ENCODE measurements at regions not wholly inside any gene's neighbourhood (a gene's known extent, or its start where the extent isn't known, plus 50 kb on each side); places are given as distances from the start of the nearest gene placed in this dataset.

DNA sequence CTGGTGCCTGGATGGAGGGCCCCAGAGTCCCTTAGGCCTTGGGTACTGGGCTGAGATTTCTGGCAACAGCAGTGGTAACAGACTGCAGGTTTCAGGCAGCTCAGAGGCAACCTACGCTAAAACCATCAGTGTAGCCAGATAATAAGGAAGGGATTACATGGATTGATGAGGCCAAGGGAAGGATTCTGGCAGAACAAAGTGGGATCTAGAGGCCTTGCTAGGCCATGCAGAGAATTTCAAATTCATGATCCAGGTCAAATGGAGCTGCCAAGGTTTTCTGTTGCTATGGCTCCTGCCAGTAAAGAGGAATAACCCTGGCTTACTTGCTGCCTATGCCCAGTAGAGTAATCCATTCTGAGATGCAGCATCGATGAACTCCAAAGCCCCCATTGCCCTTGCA, 445.7 kb downstream of the ADRA2A start:
- Histone ChIP-seq H3K36me3 (ENCODE audit: control insufficient read depth in 2 of 2, insufficient read depth in 2 of 2, low read length in 1 of 2) (no peaks in the 10 kb centered on the region), H3K4me1 (ENCODE audit: control insufficient read depth in 2 of 2, insufficient read depth in 2 of 2, low read length in 1 of 2) (no peaks in the 10 kb centered on the region), H3K4me3 (ENCODE audit: low read depth in 1 of 2, low read length in 2 of 2) (no peak overlapping the region), H3K27ac (ENCODE audit: low read depth in 2 of 2, low read length in 1 of 2) (no peak overlapping the region), H3K27me3 (ENCODE audit: control insufficient read depth in 1 of 2, insufficient read depth in 2 of 2, low read length in 2 of 2) (peaks cover 0 to 2% of the 10 kb centered on the region in 2 donors), H3K9me3 (ENCODE audit: control insufficient read depth in 2 of 2, insufficient read depth in 1 of 2, low read depth in 1 of 2, low read length in 1 of 2) (no peaks in the 10 kb centered on the region)
- WGBS, 2 donors = 78 to 81% methylated on average over 2 of the region's 2 CpGs

DNA sequence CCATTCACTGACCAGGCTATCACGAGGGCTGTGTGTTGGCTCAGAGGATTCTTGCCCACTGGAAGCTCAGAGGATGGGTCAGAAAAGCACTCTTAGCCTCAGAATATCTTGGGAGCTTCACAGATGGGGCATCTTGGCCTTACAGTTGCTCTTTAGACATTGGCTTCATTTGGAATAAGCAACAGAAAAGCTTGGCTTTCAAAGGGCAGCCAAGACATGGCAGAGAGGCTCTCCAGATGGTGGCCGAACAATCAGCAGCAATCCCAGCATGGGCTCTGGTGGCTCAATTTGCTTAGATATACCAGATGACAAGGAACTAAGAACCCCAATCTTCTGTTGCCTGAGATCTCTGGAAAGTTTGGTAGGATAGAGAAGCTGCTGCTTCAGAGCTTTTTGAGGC, 446.2 kb downstream of the ADRA2A start:
- 82 to 83% methylated on average over 2 of the region's 2 CpGs for WGBS, 2 donors
- no peak overlapping the region for H3K27ac ChIP-seq (ENCODE audit: low read depth in 2 of 2, low read length in 1 of 2)
- H3K4me1 ChIP-seq (ENCODE audit: control insufficient read depth in 2 of 2, insufficient read depth in 2 of 2, low read length in 1 of 2) = no peaks in the 10 kb centered on the region
- H3K27me3 ChIP-seq (ENCODE audit: control insufficient read depth in 1 of 2, insufficient read depth in 2 of 2, low read length in 2 of 2) = peaks cover 0 to 2% of the 10 kb centered on the region in 2 donors
- no peaks in the 10 kb centered on the region for H3K9me3 ChIP-seq (ENCODE audit: control insufficient read depth in 2 of 2, insufficient read depth in 1 of 2, low read depth in 1 of 2, low read length in 1 of 2)
- no peak overlapping the region for H3K4me3 ChIP-seq (ENCODE audit: low read depth in 1 of 2, low read length in 2 of 2)
- H3K36me3 ChIP-seq (ENCODE audit: control insufficient read depth in 2 of 2, insufficient read depth in 2 of 2, low read length in 1 of 2) = no peaks in the 10 kb centered on the region

DNA sequence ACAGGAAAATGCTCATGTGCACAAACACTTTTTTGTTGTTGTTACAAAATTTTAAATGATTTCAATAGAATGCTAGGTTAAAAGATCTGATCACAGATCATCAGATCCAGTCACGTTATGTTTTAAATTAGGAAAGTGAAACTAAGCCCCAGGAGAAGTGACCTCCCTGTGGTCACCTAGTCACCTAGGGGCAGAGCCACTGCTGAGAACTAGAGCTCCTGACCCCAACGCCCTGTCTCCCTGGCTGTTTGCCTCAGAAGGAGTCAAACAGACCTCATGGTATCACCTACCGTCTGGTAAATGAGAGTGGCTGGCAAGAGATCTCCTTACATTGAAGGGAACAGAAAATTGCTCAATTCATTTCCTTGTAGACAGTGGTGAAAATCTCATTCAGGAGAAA, 447.3 kb downstream of the ADRA2A start:
- H3K27ac ChIP-seq (ENCODE audit: low read depth in 2 of 2, low read length in 1 of 2) = no peak overlapping the region
- H3K9me3 ChIP-seq (ENCODE audit: control insufficient read depth in 2 of 2, insufficient read depth in 1 of 2, low read depth in 1 of 2, low read length in 1 of 2) = no peaks in the 10 kb centered on the region
- H3K4me1 ChIP-seq (ENCODE audit: control insufficient read depth in 2 of 2, insufficient read depth in 2 of 2, low read length in 1 of 2) = no peaks in the 10 kb centered on the region
- 74 to 79% methylated on average over 3 of the region's 3 CpGs for WGBS, 2 donors
- no peak overlapping the region for H3K4me3 ChIP-seq (ENCODE audit: low read depth in 1 of 2, low read length in 2 of 2)
- peaks cover 0 to 2% of the 10 kb centered on the region in 2 donors for H3K27me3 ChIP-seq (ENCODE audit: control insufficient read depth in 1 of 2, insufficient read depth in 2 of 2, low read length in 2 of 2)
- no peaks in the 10 kb centered on the region for H3K36me3 ChIP-seq (ENCODE audit: control insufficient read depth in 2 of 2, insufficient read depth in 2 of 2, low read length in 1 of 2)

DNA sequence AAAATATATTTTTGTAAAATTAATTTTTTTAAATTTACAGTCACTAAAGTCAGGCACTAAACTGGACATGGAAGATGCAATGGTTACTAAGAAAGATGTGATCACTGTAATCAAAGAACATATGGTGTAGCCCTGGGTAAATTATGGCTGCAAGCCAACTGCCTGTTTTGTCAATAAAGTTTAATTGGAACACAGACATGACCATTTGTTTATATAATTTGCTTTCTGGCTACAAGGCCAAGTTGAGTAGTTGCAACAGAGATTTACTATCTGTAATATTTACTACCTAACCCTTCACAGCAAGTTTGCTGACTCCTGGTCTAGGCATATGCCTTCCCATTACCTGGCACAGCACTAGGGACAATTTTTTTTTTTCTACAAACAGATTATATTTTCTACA, 448.9 kb downstream of the ADRA2A start:
- H3K4me3 ChIP-seq (ENCODE audit: low read depth in 1 of 2, low read length in 2 of 2) = no peak overlapping the region
- H3K27me3 ChIP-seq (ENCODE audit: control insufficient read depth in 1 of 2, insufficient read depth in 2 of 2, low read length in 2 of 2) = peaks cover 0 to 2% of the 10 kb centered on the region in 2 donors
- H3K36me3 ChIP-seq (ENCODE audit: control insufficient read depth in 2 of 2, insufficient read depth in 2 of 2, low read length in 1 of 2) = no peaks in the 10 kb centered on the region
- no peak overlapping the region for H3K27ac ChIP-seq (ENCODE audit: low read depth in 2 of 2, low read length in 1 of 2)
- H3K4me1 ChIP-seq (ENCODE audit: control insufficient read depth in 2 of 2, insufficient read depth in 2 of 2, low read length in 1 of 2) = no peaks in the 10 kb centered on the region
- H3K9me3 ChIP-seq (ENCODE audit: control insufficient read depth in 2 of 2, insufficient read depth in 1 of 2, low read depth in 1 of 2, low read length in 1 of 2) = no peaks in the 10 kb centered on the region

DNA sequence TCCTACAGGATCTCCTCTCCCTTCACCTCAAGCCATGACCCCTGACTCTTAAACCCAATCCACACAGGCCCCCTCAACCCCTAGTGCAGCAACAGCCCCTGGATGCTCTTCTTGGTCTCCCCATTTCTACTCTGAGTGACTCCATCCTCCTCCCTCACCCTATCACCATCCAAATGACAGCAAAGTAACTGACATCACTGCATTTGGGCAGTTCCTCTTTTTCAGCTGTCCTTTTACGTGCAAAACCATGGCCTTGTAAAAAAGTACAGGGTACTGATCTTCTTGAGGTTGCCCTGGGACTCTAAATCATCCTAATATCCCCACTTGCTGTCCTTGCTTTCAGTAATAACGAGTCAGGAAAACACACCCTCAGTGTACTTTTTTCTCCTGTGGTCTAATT, 454.9 kb downstream of the ADRA2A start:
- no peak overlapping the region for H3K27ac ChIP-seq (ENCODE audit: low read depth in 2 of 2, low read length in 1 of 2)
- no peaks in the 10 kb centered on the region for H3K9me3 ChIP-seq (ENCODE audit: control insufficient read depth in 2 of 2, insufficient read depth in 1 of 2, low read depth in 1 of 2, low read length in 1 of 2)
- H3K4me3 ChIP-seq (ENCODE audit: low read depth in 1 of 2, low read length in 2 of 2) = no peak overlapping the region
- no peaks in the 10 kb centered on the region for H3K4me1 ChIP-seq (ENCODE audit: control insufficient read depth in 2 of 2, insufficient read depth in 2 of 2, low read length in 1 of 2)
- H3K36me3 ChIP-seq (ENCODE audit: control insufficient read depth in 2 of 2, insufficient read depth in 2 of 2, low read length in 1 of 2) = no peaks in the 10 kb centered on the region
- 62 to 64% methylated on average over 2 of the region's 2 CpGs for WGBS, 2 donors
- H3K27me3 ChIP-seq (ENCODE audit: control insufficient read depth in 1 of 2, insufficient read depth in 2 of 2, low read length in 2 of 2) = peaks cover 0 to 2% of the 10 kb centered on the region in 2 donors

DNA sequence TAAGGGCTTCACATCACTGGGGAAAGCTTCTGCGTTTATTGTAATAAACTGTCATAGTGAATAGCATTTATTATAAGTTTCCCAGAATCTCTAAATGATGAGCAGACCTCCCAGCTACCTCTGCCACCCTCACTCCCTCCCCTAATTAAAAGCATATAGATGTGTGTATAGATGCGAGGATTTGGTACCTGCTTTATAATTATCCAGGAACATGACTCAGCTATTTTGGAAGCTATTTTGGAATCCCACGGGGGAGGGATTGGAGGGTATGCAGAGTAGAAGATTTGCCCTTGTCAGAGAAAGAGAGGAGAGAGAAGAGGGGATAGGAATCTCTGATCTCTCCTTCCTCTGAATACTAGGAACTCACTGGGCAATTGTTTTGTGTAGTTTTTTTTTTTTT, 455.3 kb downstream of the ADRA2A start:
- Histone ChIP-seq H3K36me3 (ENCODE audit: control insufficient read depth in 2 of 2, insufficient read depth in 2 of 2, low read length in 1 of 2) (no peaks in the 10 kb centered on the region), H3K9me3 (ENCODE audit: control insufficient read depth in 2 of 2, insufficient read depth in 1 of 2, low read depth in 1 of 2, low read length in 1 of 2) (no peaks in the 10 kb centered on the region), H3K27ac (ENCODE audit: low read depth in 2 of 2, low read length in 1 of 2) (no peak overlapping the region), H3K4me3 (ENCODE audit: low read depth in 1 of 2, low read length in 2 of 2) (no peak overlapping the region), H3K4me1 (ENCODE audit: control insufficient read depth in 2 of 2, insufficient read depth in 2 of 2, low read length in 1 of 2) (no peaks in the 10 kb centered on the region), H3K27me3 (ENCODE audit: control insufficient read depth in 1 of 2, insufficient read depth in 2 of 2, low read length in 2 of 2) (peaks cover 0 to 2% of the 10 kb centered on the region in 2 donors)
- WGBS, 2 donors = 76 to 77% methylated on average over 3 of the region's 3 CpGs

DNA sequence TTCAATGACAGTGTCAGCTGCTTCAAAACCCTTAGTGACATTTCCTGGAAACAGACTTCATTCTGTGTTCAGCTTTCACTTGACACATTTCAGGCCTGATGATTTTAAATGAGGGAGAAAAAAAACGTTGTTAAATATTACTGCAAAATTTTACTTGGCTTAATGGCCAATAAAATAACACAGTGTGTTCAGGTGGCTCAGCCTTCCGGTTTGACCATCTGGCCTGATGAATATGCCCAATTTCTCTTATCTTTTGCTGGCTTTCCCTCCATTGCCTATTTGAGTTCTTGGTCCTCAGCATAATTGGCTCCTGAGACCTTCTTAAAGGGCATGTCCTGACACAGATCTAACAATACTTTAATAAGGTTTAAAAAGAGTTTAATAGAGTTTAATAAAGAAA, 462.4 kb downstream of the ADRA2A start:
- no peaks in the 10 kb centered on the region for H3K36me3 ChIP-seq (ENCODE audit: control insufficient read depth in 2 of 2, insufficient read depth in 2 of 2, low read length in 1 of 2)
- H3K9me3 ChIP-seq (ENCODE audit: control insufficient read depth in 2 of 2, insufficient read depth in 1 of 2, low read depth in 1 of 2, low read length in 1 of 2) = no peaks in the 10 kb centered on the region
- no peaks in the 10 kb centered on the region for H3K27me3 ChIP-seq (ENCODE audit: control insufficient read depth in 1 of 2, insufficient read depth in 2 of 2, low read length in 2 of 2)
- no peak overlapping the region for H3K4me3 ChIP-seq (ENCODE audit: low read depth in 1 of 2, low read length in 2 of 2)
- no peaks in the 10 kb centered on the region for H3K4me1 ChIP-seq (ENCODE audit: control insufficient read depth in 2 of 2, insufficient read depth in 2 of 2, low read length in 1 of 2)
- WGBS, 2 donors = 54 to 59% methylated on average over 2 of the region's 2 CpGs
- H3K27ac ChIP-seq (ENCODE audit: low read depth in 2 of 2, low read length in 1 of 2) = no peak overlapping the region

DNA sequence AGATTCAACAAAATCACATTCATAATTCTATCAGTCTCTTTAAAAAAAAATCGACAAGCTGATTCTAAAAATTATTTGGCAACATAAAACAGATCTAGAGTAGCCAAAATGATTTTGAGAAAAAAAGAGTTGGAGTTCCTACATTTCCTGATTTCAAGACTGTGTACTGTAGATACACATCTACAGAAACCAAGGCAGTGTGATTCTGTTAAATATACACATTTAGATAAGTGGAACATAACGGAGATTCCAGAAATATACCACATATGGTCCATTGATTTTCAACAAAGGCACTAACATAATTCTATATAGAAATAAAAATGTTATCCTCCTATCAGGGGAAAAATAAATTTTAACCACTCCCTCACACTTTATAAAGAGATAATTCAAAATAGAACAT, 467.0 kb downstream of the ADRA2A start:
- Histone ChIP-seq H3K4me3 (ENCODE audit: low read depth in 1 of 2, low read length in 2 of 2) (no peak overlapping the region), H3K9me3 (ENCODE audit: control insufficient read depth in 2 of 2, insufficient read depth in 1 of 2, low read depth in 1 of 2, low read length in 1 of 2) (no peaks in the 10 kb centered on the region), H3K27me3 (ENCODE audit: control insufficient read depth in 1 of 2, insufficient read depth in 2 of 2, low read length in 2 of 2) (no peaks in the 10 kb centered on the region), H3K27ac (ENCODE audit: low read depth in 2 of 2, low read length in 1 of 2) (no peak overlapping the region), H3K4me1 (ENCODE audit: control insufficient read depth in 2 of 2, insufficient read depth in 2 of 2, low read length in 1 of 2) (no peaks in the 10 kb centered on the region), H3K36me3 (ENCODE audit: control insufficient read depth in 2 of 2, insufficient read depth in 2 of 2, low read length in 1 of 2) (no peaks in the 10 kb centered on the region)
- 69 to 71% methylated on average over 2 of the region's 2 CpGs for WGBS, 2 donors

DNA sequence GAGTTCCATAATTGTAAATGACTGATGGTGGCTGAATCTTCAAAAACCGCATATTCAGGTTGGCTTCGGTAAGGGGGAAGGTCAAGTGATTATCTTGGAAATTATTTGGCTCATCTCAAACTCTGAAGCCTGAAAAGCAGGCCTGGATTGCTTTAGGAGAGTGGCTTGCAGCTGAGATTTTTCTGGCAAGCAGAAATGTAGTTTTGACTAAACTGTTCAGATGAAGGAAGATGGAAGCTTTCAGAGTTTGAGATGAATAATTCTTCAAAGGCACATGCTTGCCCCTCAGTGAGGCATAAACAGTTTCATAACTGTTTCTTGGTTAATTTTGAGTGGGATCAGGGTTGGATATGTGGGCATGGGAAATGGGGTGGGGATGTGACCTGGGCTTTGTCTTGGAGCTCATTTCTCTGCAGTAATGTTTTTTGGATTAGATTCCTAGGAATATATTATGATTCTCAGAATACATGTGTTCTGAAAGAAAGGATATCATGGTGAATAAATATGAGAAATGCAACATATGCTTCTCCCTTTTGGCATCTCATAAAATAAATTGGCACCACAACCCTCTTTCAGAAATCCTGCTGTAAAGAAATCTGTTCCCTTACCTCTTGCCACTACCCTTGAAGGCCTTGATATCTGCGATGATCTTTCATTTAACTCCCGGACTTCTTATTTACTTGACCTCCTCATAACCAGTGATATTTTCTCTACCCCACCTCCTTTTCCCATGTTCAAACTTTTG, 469.2 kb downstream of the ADRA2A start:
- H3K27ac ChIP-seq (ENCODE audit: low read depth in 2 of 2, low read length in 1 of 2) = no peak overlapping the region
- no peaks in the 10 kb centered on the region for H3K9me3 ChIP-seq (ENCODE audit: control insufficient read depth in 2 of 2, insufficient read depth in 1 of 2, low read depth in 1 of 2, low read length in 1 of 2)
- H3K36me3 ChIP-seq (ENCODE audit: control insufficient read depth in 2 of 2, insufficient read depth in 2 of 2, low read length in 1 of 2) = no peaks in the 10 kb centered on the region
- no peaks in the 10 kb centered on the region for H3K4me1 ChIP-seq (ENCODE audit: control insufficient read depth in 2 of 2, insufficient read depth in 2 of 2, low read length in 1 of 2)
- WGBS, 2 donors = 53 to 57% methylated on average over 4 of the region's 4 CpGs
- no peak overlapping the region for H3K4me3 ChIP-seq (ENCODE audit: low read depth in 1 of 2, low read length in 2 of 2)
- no peaks in the 10 kb centered on the region for H3K27me3 ChIP-seq (ENCODE audit: control insufficient read depth in 1 of 2, insufficient read depth in 2 of 2, low read length in 2 of 2)

DNA sequence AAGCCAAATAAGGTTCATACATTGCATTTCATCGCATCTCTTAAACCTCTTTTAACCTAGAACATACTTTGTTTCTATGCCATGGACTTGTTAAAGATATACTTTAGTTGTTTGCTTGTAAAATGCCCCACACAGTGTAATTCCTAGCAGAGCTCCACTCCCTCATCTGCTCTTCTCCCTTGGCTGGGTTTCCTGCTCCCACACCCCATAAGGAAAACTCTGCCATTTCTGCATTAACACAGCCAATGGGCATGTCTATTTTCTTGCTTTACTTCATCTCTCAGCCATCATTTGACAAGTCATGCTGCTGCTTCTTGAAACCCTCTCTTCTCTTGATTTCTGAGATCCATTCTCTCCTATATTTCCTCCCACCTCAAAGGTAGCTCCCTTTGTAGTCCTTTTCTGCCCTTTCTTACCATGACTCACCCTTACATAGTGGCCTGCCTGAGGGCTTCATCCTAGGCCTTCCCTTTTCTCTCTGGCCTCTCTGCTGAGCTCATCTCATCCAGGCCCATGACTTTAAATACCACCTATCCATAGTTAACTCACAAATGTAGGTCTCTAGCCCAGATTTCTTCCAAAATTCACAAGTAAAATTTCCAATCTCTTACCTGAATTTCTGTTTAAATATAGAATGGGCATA, 471.4 kb downstream of the ADRA2A start:
- Histone ChIP-seq H3K27ac (ENCODE audit: low read depth in 2 of 2, low read length in 1 of 2) (no peak overlapping the region), H3K9me3 (ENCODE audit: control insufficient read depth in 2 of 2, insufficient read depth in 1 of 2, low read depth in 1 of 2, low read length in 1 of 2) (no peaks in the 10 kb centered on the region), H3K4me1 (ENCODE audit: control insufficient read depth in 2 of 2, insufficient read depth in 2 of 2, low read length in 1 of 2) (no peaks in the 10 kb centered on the region), H3K4me3 (ENCODE audit: low read depth in 1 of 2, low read length in 2 of 2) (no peak overlapping the region), H3K27me3 (ENCODE audit: control insufficient read depth in 1 of 2, insufficient read depth in 2 of 2, low read length in 2 of 2) (no peaks in the 10 kb centered on the region), H3K36me3 (ENCODE audit: control insufficient read depth in 2 of 2, insufficient read depth in 2 of 2, low read length in 1 of 2) (no peaks in the 10 kb centered on the region)
- 90 to 98% methylated on average over 1 of the region's 1 CpG for WGBS, 2 donors

Measured in esophagus (tissue), 2 donors.